WTC11 (cell line): ENCODE measurements at regions not wholly inside any gene's neighbourhood (a gene's known extent, or its start where the extent isn't known, plus 50 kb on each side); places are given as distances from the start of the nearest gene placed in this dataset.

Source experiments
- ATAC-seq: fragments of 200-7000 bp; cut with Tn5 transposase; 2 replicates; pipeline ENCODE4 v1.10.0; 2021; ENCODE audit warnings: mild to moderate bottlenecking, moderate library complexity
- CTCF ChIA-PET: fragments of 300-600 bp; sonication (Branson Sonifier 250); formaldehyde crosslinking; loops from one replicate; lab custom pipeline; 2021; ENCODE audit warnings: antibody characterized with exemption; lab: Charles Lee
- POLR2A ChIA-PET: fragments of 350-600 bp; sonication (Branson Sonifier 250); formaldehyde crosslinking; loops from one replicate; lab custom pipeline; 2021; ENCODE audit warnings: antibody characterized with exemption; lab: Charles Lee
- DNase-seq: peaks from one replicate; pipeline ENCODE4 v3.0.0; 2021; ENCODE audit warnings: low spot score
- H3K27ac Mint-ChIP-seq: 2 replicates; pipeline ENCODE4 v1.8.0; 2021; ENCODE audit warnings: mixed read lengths
- H3K27me3 Mint-ChIP-seq: 2 replicates; pipeline ENCODE4 v1.8.0; 2021; ENCODE audit warnings: low read depth, mild to moderate bottlenecking, moderate library complexity, mixed read lengths
- H3K36me3 Mint-ChIP-seq: 2 replicates; pipeline ENCODE4 v1.8.0; 2021; ENCODE audit warnings: mixed read lengths
- H3K4me1 Mint-ChIP-seq: 2 replicates; pipeline ENCODE4 v1.8.0; 2022; ENCODE audit warnings: mixed read lengths
- H3K4me3 Mint-ChIP-seq: 2 replicates; pipeline ENCODE4 v1.8.0; 2021; ENCODE audit warnings: mild to moderate bottlenecking, moderate library complexity, mixed read lengths
- H3K9me3 Mint-ChIP-seq: 2 replicates; pipeline ENCODE4 v1.8.0; 2021; ENCODE audit warnings: mixed read lengths
- AR ChIP-seq: fragments of 250-450 bp; sonication (Bioruptor Pico); IDR thresholded peaks from 2 replicates; pipeline ENCODE4 v1.9.0; 2021; ENCODE audit warnings: mild to moderate bottlenecking
- CREB1 ChIP-seq: sonication (generic); formaldehyde crosslinking; IDR thresholded peaks from 2 replicates; pipeline ENCODE4 v1.8.0; 2023; ENCODE audit warnings: mild to moderate bottlenecking, missing genetic modification reagents
- CREM ChIP-seq: sonication (generic); formaldehyde crosslinking; IDR thresholded peaks from 2 replicates; pipeline ENCODE4 v1.8.1; 2022; ENCODE audit warnings: mild to moderate bottlenecking, missing genetic modification reagents, moderate library complexity
- ESRRA ChIP-seq: sonication (generic); formaldehyde crosslinking; IDR thresholded peaks from 2 replicates; pipeline ENCODE4 v1.8.1; 2022; ENCODE audit warnings: mild to moderate bottlenecking, missing genetic modification reagents, borderline replicate concordance
- ETV6 ChIP-seq: sonication (generic); formaldehyde crosslinking; IDR thresholded peaks from 2 replicates; pipeline ENCODE4 v1.8.1; 2022; ENCODE audit warnings: mild to moderate bottlenecking, missing genetic modification reagents
- FOXJ3 ChIP-seq: sonication (generic); formaldehyde crosslinking; IDR thresholded peaks from 2 replicates; pipeline ENCODE4 v1.9.0; 2021; ENCODE audit warnings: missing genetic modification reagents, mild to moderate bottlenecking, borderline replicate concordance
- HMGXB4 ChIP-seq: sonication (generic); formaldehyde crosslinking; IDR thresholded peaks from 2 replicates; pipeline ENCODE4 v1.8.1; 2023; ENCODE audit warnings: mild to moderate bottlenecking, moderate library complexity, missing genetic modification reagents
- IRF2 ChIP-seq: sonication (generic); formaldehyde crosslinking; IDR thresholded peaks from 2 replicates; pipeline ENCODE4 v1.8.0; 2022; ENCODE audit warnings: low read depth, missing genetic modification reagents, borderline replicate concordance
- KAT7 ChIP-seq: sonication (generic); formaldehyde crosslinking; IDR thresholded peaks from 2 replicates; pipeline ENCODE4 v1.8.1; 2023; ENCODE audit warnings: missing genetic modification reagents, mild to moderate bottlenecking, borderline replicate concordance
- MYBL2 ChIP-seq: sonication (generic); formaldehyde crosslinking; IDR thresholded peaks from 2 replicates; pipeline ENCODE4 v1.8.1; 2023; ENCODE audit warnings: mild to moderate bottlenecking, moderate library complexity, missing genetic modification reagents
- PRRX2 ChIP-seq: fragments of 250-450 bp; sonication (Bioruptor Pico); IDR thresholded peaks from 2 replicates; pipeline ENCODE4 v1.8.0; 2021; ENCODE audit warnings: mild to moderate bottlenecking
- SMAD4 ChIP-seq: sonication (generic); formaldehyde crosslinking; IDR thresholded peaks from 2 replicates; pipeline ENCODE4 v1.8.0; 2022; ENCODE audit warnings: mild to moderate bottlenecking, missing genetic modification reagents
- SP1 ChIP-seq: sonication (generic); formaldehyde crosslinking; conservative IDR thresholded peaks from 2 replicates; pipeline ENCODE4 v1.8.1; 2022; ENCODE audit warnings: missing genetic modification reagents
- TEAD4 ChIP-seq: sonication (generic); formaldehyde crosslinking; IDR thresholded peaks from 2 replicates; pipeline ENCODE4 v1.8.0; 2022; ENCODE audit warnings: mild to moderate bottlenecking, missing genetic modification reagents
- USF1 ChIP-seq: sonication (generic); formaldehyde crosslinking; IDR thresholded peaks from 2 replicates; pipeline ENCODE4 v1.8.0; 2022; ENCODE audit warnings: mild to moderate bottlenecking, missing genetic modification reagents
- ZBTB43 ChIP-seq: sonication (generic); formaldehyde crosslinking; IDR thresholded peaks from 2 replicates; pipeline ENCODE4 v1.8.1; 2023; ENCODE audit warnings: mild to moderate bottlenecking, missing genetic modification reagents
- ZNF232 ChIP-seq: sonication (generic); formaldehyde crosslinking; IDR thresholded peaks from 2 replicates; pipeline ENCODE4 v1.8.0; 2022; ENCODE audit warnings: mild to moderate bottlenecking, missing genetic modification reagents
- ZNF281 ChIP-seq: sonication (generic); formaldehyde crosslinking; IDR thresholded peaks from 2 replicates; pipeline ENCODE4 v1.8.0; 2023; ENCODE audit warnings: mild to moderate bottlenecking, missing genetic modification reagents

GRCh38 chr4:129369361-129370010, 273.5 kb downstream of the C4orf33 start:
- no peak for DNase-seq
- CTCF ChIA-PET = no interaction called here
- no peak for ATAC-seq
- Mint-ChIP-seq H3K4me3 (no peak overlapping the region), H3K9me3 (no peaks in the 10 kb centered on the region), H3K4me1 (no peaks in the 10 kb centered on the region), H3K27me3 (no peaks in the 10 kb centered on the region), H3K27ac (no peak overlapping the region), H3K36me3 (no peaks in the 10 kb centered on the region)
- TF ChIP-seq CREM (CRISPR knock-in tag) = no peak
- TF ChIP-seq SP1 (CRISPR knock-in tag) = no peak
- no peak for TF ChIP-seq AR
- no peak for TF ChIP-seq USF1
- POLR2A ChIA-PET = interaction anchor here (0.6 kb wide), 1 partner anchor 88 kb away, joined by 3 read pairs; no protein-coding TSS in a partner anchor

GRCh38 chr4:129371065-129371464, 275.1 kb downstream of the C4orf33 start:
- DNase-seq = no peak
- H3K9me3 Mint-ChIP-seq = no peaks in the 10 kb centered on the region
- no peaks in the 10 kb centered on the region for H3K27me3 Mint-ChIP-seq
- H3K4me3 Mint-ChIP-seq = no peak overlapping the region
- ATAC-seq = no peak
- ChIA-PET POLR2A (no interaction called here), CTCF (no interaction called here)
- H3K4me1 Mint-ChIP-seq = no peaks in the 10 kb centered on the region
- TF ChIP-seq CREB1 (no peak), KAT7 (no peak), PRRX2 (no peak), MYBL2 (CRISPR knock-in tag) (no peak), FOXJ3 (no peak), HMGXB4 (CRISPR knock-in tag) (no peak)
- H3K27ac Mint-ChIP-seq = no peak overlapping the region
- H3K36me3 Mint-ChIP-seq = no peaks in the 10 kb centered on the region

- POLR2A ChIA-PET = no interaction called here
- no peak for ATAC-seq
Measured at GRCh38 chr4:129371926-129372325, 276.0 kb downstream of the C4orf33 start.

More at GRCh38 chr4:129371926-129372325, 276.0 kb downstream of the C4orf33 start:
- H3K27me3 Mint-ChIP-seq = no peaks in the 10 kb centered on the region
- H3K4me1 Mint-ChIP-seq = no peaks in the 10 kb centered on the region
- H3K27ac Mint-ChIP-seq = no peak overlapping the region
- no peaks in the 10 kb centered on the region for H3K36me3 Mint-ChIP-seq
- no peaks in the 10 kb centered on the region for H3K9me3 Mint-ChIP-seq
- CTCF ChIA-PET = no interaction called here
- DNase-seq = no peak
- TF ChIP-seq ZNF232 = no peak
- no peak for TF ChIP-seq ZBTB43 (CRISPR knock-in tag)
- TF ChIP-seq ZNF281 (CRISPR knock-in tag) = no peak
- TF ChIP-seq TEAD4 = no peak
- no peak for TF ChIP-seq IRF2
- TF ChIP-seq SMAD4 (CRISPR knock-in tag) = no peak
- no peak for TF ChIP-seq ETV6 (CRISPR knock-in tag)
- TF ChIP-seq ESRRA = no peak
- H3K4me3 Mint-ChIP-seq = no peak overlapping the region
